HFFc6 (cell line): ENCODE measurements at regions not wholly inside any gene's neighbourhood (a gene's known extent, or its start where the extent isn't known, plus 50 kb on each side); places are given as distances from the start of the nearest gene placed in this dataset.

ENCODE experiments used
- DNase-seq: peaks from one replicate; pipeline ENCODE4 v3.0.0-alpha.2; 2018
- H3K27ac Mint-ChIP-seq: 2 replicates; pipeline ENCODE4 v1.8.0; 2020; ENCODE audit warnings: mild to moderate bottlenecking, mixed read lengths
- H3K27me3 Mint-ChIP-seq: 2 replicates; pipeline ENCODE4 v1.8.0; 2021; ENCODE audit warnings: mild to moderate bottlenecking, moderate library complexity, mixed read lengths; ENCODE audit not compliant: insufficient read depth
- H3K36me3 Mint-ChIP-seq: 2 replicates; pipeline ENCODE4 v1.8.0; 2021; ENCODE audit warnings: low read depth, mixed read lengths
- H3K4me1 Mint-ChIP-seq: 2 replicates; pipeline ENCODE4 v1.8.0; 2020; ENCODE audit warnings: low read depth, mixed read lengths
- H3K4me3 Mint-ChIP-seq: 2 replicates; pipeline ENCODE4 v1.8.0; 2020; ENCODE audit warnings: mild to moderate bottlenecking, moderate library complexity, mixed read lengths
- H3K9me3 Mint-ChIP-seq: 2 replicates; pipeline ENCODE4 v1.8.0; 2020; ENCODE audit warnings: mild to moderate bottlenecking, mixed read lengths
- CTCF ChIP-seq: fragments of 200-600 bp; sonication (generic); IDR thresholded peaks from 2 replicates; pipeline ENCODE4 v1.5.0; 2021; ENCODE audit warnings: antibody characterized with exemption, mild to moderate bottlenecking

DNA sequence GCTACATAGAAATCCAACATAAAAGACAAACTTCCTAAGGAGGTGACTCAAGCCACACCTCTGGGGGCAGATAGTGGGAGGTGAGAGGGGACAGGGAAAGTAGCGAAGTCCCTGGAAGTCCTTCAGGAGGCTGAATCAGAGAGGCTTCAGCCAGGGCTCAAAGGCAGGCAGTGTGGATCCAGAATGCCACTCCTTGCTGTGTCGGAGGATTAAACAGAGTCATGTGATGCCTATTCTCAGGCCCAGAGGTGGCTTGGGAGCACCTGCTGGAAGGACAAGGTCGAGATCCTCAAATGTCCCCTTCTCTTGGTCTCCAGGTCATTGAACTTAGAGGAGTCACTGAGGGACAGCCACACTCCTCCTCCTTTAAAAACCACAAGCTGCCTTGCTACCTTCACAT lies 391.1 kb downstream of the SOX9 start:
- Mint-ChIP-seq H3K27me3 (no peaks in the 10 kb centered on the region; the same call in 1 of the 2 replicates), H3K9me3 (no peaks in the 10 kb centered on the region), H3K4me3 (no peak overlapping the region), H3K4me1 (peaks cover 36% of the 10 kb centered on the region), H3K36me3 (no peaks in the 10 kb centered on the region), H3K27ac (no peak overlapping the region)
- TF ChIP-seq CTCF, result no peak
- DNase-seq, result no peak

DNA sequence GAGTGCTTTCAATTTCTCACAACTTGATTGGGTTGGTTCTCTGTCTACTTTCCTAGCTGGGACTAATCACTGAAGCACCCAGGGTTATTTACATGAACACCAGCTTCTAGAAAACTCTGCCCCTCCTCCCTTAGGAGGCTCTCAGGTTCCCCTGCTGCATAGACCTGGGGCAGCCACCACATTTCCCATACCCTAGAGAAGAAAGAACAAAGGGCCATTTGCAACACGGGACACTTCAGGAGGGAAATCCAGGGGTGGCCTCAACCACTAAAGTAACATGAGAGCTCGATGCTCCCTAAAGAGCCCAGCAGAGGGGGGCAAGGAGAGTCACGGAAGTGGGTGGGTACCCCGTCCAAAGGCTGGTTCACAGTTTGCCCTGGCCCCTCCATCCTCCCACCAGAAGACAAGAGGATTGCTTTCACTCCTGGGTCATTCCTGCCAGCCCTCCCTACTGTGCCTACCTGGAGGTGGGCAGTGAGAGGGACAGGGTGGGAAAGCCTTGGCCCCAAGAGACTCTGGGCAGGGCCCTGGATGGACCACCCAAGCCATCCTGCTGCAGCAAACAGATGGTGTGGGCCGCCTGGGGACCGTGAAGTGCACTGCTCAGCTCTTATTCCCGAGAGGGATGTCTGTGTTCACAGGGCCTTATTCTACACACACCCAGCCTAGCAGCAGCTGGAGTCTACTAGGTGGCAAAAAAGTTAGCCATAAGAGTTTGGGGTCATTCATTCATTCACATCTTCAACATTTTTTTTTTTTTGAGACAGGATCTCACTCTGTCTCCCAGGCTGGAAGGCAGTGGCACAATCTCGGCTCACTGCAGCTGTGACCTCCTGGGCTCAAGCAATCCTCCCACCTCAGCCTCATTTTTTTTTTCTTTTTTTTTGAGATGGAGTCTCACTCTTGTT lies 392.1 kb downstream of the SOX9 start:
- H3K27ac Mint-ChIP-seq, result no peak overlapping the region

GRCh38 chr17:72514321-72514861 lies 393.6 kb downstream of the SOX9 start:
- no peaks in the 10 kb centered on the region for H3K27me3 Mint-ChIP-seq
- DNase-seq, result no peak
- H3K4me3 Mint-ChIP-seq, result no peak overlapping the region
- peaks cover 36% of the 10 kb centered on the region for H3K4me1 Mint-ChIP-seq
- no peaks in the 10 kb centered on the region for H3K36me3 Mint-ChIP-seq
- peak overlapping the region; percentile 62 for H3K27ac Mint-ChIP-seq
- no peak for TF ChIP-seq CTCF
- H3K9me3 Mint-ChIP-seq, result no peaks in the 10 kb centered on the region

More for the DNA sequence above, 392.1 kb downstream of the SOX9 start:
- Mint-ChIP-seq H3K36me3 (no peaks in the 10 kb centered on the region), H3K27me3 (no peaks in the 10 kb centered on the region), H3K4me3 (no peak overlapping the region), H3K9me3 (no peaks in the 10 kb centered on the region), H3K4me1 (peaks cover 36% of the 10 kb centered on the region)
- DNase-seq, result no peak
- no peak for TF ChIP-seq CTCF

DNA sequence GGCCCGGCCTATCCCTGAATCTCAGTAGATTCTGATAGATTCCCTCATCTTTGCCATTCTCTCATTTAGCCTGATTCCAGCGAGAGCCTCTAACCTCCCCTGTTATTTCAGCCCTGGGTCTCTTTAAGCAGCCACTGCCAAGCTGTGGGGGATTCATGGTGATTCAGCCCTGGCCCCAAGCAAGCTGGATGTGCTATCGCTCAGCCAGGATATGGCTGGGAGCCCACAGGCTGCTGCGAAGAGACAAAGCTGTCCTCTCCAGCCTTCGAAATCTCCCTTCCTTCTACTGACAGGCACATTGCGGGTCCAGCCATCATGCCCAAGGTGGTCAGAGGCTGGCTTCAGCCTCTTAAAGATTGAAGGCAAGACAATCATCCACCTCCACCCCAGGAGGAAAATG lies 394.1 kb downstream of the SOX9 start:
- TF ChIP-seq CTCF, result no peak

GRCh38 chr17:72515291-72516065 lies 394.7 kb downstream of the SOX9 start:
- H3K4me1 Mint-ChIP-seq, result peaks cover 27% of the 10 kb centered on the region
- no peak for TF ChIP-seq CTCF
- peak overlapping the region; percentile 62 for H3K27ac Mint-ChIP-seq
- no peak for DNase-seq
- peak overlapping the region; percentile 55; the same call in 1 of the 2 replicates for H3K4me3 Mint-ChIP-seq
- H3K9me3 Mint-ChIP-seq, result no peaks in the 10 kb centered on the region
- no peaks in the 10 kb centered on the region for H3K36me3 Mint-ChIP-seq
- no peaks in the 10 kb centered on the region for H3K27me3 Mint-ChIP-seq

More for the DNA sequence above, 394.1 kb downstream of the SOX9 start:
- Mint-ChIP-seq H3K27ac (peak overlapping the region; percentile 62), H3K4me1 (peaks cover 33% of the 10 kb centered on the region), H3K36me3 (no peaks in the 10 kb centered on the region), H3K9me3 (no peaks in the 10 kb centered on the region), H3K4me3 (peak overlapping the region; percentile 55; the same call in 1 of the 2 replicates), H3K27me3 (no peaks in the 10 kb centered on the region)
- no peak for DNase-seq
